GM23338 (cell line): ENCODE measurements at regions not wholly inside any gene's neighbourhood (a gene's known extent, or its start where the extent isn't known, plus 50 kb on each side); places are given as distances from the start of the nearest gene placed in this dataset.

Experiments
- ATAC-seq: fragments of 200-7000 bp; cut with Tn5 transposase; 3 replicates; pipeline ENCODE4 v1.9.1; 2020
- DNase-seq: peaks from one replicate; pipeline ENCODE4 v3.0.0-alpha.2; 2015; ENCODE audit warnings: low spot score
- H2AFZ ChIP-seq: fragments of 200-600 bp; sonication (generic); 2 replicates; pipeline ENCODE4 v1.8.0; 2016; ENCODE audit warnings: antibody characterized with exemption, mild to moderate bottlenecking, moderate library complexity
- H3F3A ChIP-seq: fragments of 200-600 bp; sonication (generic); replicated peaks from 2 replicates; pipeline ENCODE4 v1.8.0; 2017; ENCODE audit warnings: antibody characterized with exemption, mixed run types, low read depth
- H3K27ac ChIP-seq: fragments of 200-600 bp; sonication (generic); 2 replicates; pipeline ENCODE4 v1.6.1; 2016; ENCODE audit warnings: low read depth
- H3K27me3 ChIP-seq: fragments of 200-600 bp; sonication (generic); 2 replicates; pipeline ENCODE4 v1.8.0; 2016; ENCODE audit warnings: mild to moderate bottlenecking, mixed run types, moderate library complexity; ENCODE audit not compliant: insufficient read depth
- H3K36me3 ChIP-seq: fragments of 200-600 bp; sonication (generic); 2 replicates; pipeline ENCODE4 v1.8.0; 2016; ENCODE audit warnings: mild to moderate bottlenecking; ENCODE audit not compliant: insufficient read depth
- H3K4me1 ChIP-seq: fragments of 200-600 bp; sonication (generic); 2 replicates; pipeline ENCODE4 v1.8.0; 2016; ENCODE audit warnings: mild to moderate bottlenecking, moderate library complexity; ENCODE audit not compliant: insufficient read depth
- H3K4me2 ChIP-seq: fragments of 200-600 bp; sonication (generic); 2 replicates; pipeline ENCODE4 v1.7.1; 2017; ENCODE audit warnings: mixed run types
- H3K4me3 ChIP-seq: fragments of 200-600 bp; sonication (generic); 2 replicates; pipeline ENCODE4 v1.6.1; 2016; ENCODE audit warnings: mixed run types
- H3K79me2 ChIP-seq: fragments of 200-600 bp; sonication (generic); replicated peaks from 2 replicates; pipeline ENCODE4 v1.8.0; 2017; ENCODE audit warnings: mild to moderate bottlenecking; ENCODE audit not compliant: insufficient read depth
- H3K9me2 ChIP-seq: fragments of 200-600 bp; sonication (generic); 2 replicates; pipeline ENCODE4 v1.8.0; 2017; ENCODE audit not compliant: insufficient read depth
- H4K20me1 ChIP-seq: fragments of 200-600 bp; sonication (generic); replicated peaks from 2 replicates; pipeline ENCODE4 v1.8.0; 2017; ENCODE audit warnings: mild to moderate bottlenecking; ENCODE audit not compliant: insufficient read depth
- H3K27ac Mint-ChIP-seq: 2 replicates; pipeline ENCODE4 v1.8.0; 2020; ENCODE audit warnings: inconsistent platforms, mild to moderate bottlenecking, moderate library complexity, mixed read lengths
- H3K27me3 Mint-ChIP-seq: 3 replicates; pipeline ENCODE4 v1.8.0; 2022; ENCODE audit warnings: low read depth, mild to moderate bottlenecking, moderate library complexity, mixed read lengths, inconsistent platforms; ENCODE audit not compliant: insufficient read depth, poor library complexity
- H3K36me3 Mint-ChIP-seq: 3 replicates; pipeline ENCODE4 v1.8.0; 2021; ENCODE audit warnings: low read depth, mild to moderate bottlenecking, inconsistent platforms, moderate library complexity, mixed read lengths
- H3K4me1 Mint-ChIP-seq: 3 replicates; pipeline ENCODE4 v1.8.0; 2020; ENCODE audit warnings: mild to moderate bottlenecking, inconsistent platforms, mixed read lengths
- H3K4me3 Mint-ChIP-seq: 3 replicates; pipeline ENCODE4 v1.8.0; 2021; ENCODE audit warnings: moderate library complexity, mild to moderate bottlenecking, inconsistent platforms, mixed read lengths
- H3K9me3 Mint-ChIP-seq: 3 replicates; pipeline ENCODE4 v1.8.0; 2020; ENCODE audit warnings: moderate library complexity, mild to moderate bottlenecking, inconsistent platforms, mixed read lengths
- CREB1 ChIP-seq: fragments of 250-450 bp; sonication (Bioruptor Pico); IDR thresholded peaks from 2 replicates; pipeline ENCODE4 v1.5.0; 2020; ENCODE audit warnings: low read depth, mild to moderate bottlenecking, moderate library complexity
- EZH2 ChIP-seq: fragments of 200-600 bp; sonication (generic); IDR thresholded peaks from one replicate; pipeline ENCODE4 v1.8.0; 2017; ENCODE audit warnings: antibody characterized with exemption, mild to moderate bottlenecking, low read depth; ENCODE audit not compliant: unreplicated experiment
- JUNB ChIP-seq: IDR thresholded peaks from one replicate; pipeline ENCODE4 v1.6.1; 2016; ENCODE audit warnings: antibody characterized with exemption; ENCODE audit not compliant: unreplicated experiment
- NANOG ChIP-seq: IDR thresholded peaks from 2 replicates; pipeline ENCODE4 v1.6.1; 2016; ENCODE audit warnings: antibody characterized with exemption, borderline replicate concordance
- POLR2AphosphoS5 ChIP-seq: IDR thresholded peaks from 2 replicates; pipeline ENCODE4 v1.6.1; 2016; ENCODE audit warnings: antibody characterized with exemption, low read depth
- STAT1 ChIP-seq: IDR thresholded peaks from one replicate; pipeline ENCODE4 v1.6.1; 2016; ENCODE audit warnings: antibody characterized with exemption; ENCODE audit not compliant: unreplicated experiment
- ZNF331 ChIP-seq: fragments of 250-450 bp; sonication (Bioruptor Pico); IDR thresholded peaks from 2 replicates; pipeline ENCODE4 v1.5.0; 2020; ENCODE audit warnings: low read depth, mild to moderate bottlenecking, moderate library complexity
- TF ChIP-seq, protein P1 (sequence below): IDR thresholded peaks from one replicate; pipeline ENCODE4 v1.6.1; 2018; ENCODE audit warnings: antibody characterized with exemption; ENCODE audit not compliant: unreplicated experiment
- TF ChIP-seq, protein P2 (sequence below), 2 experiments: fragments of 200-600 bp in 1 of 2; sonication (generic) in 1 of 2; conservative IDR thresholded peaks; 2 replicates each; pipeline versions ENCODE4 v1.5.1 to v1.6.1; 2016 to 2017; ENCODE audit warnings: antibody characterized with exemption in 2 of 2, low read depth in 2 of 2, mild to moderate bottlenecking in 2 of 2, moderate library complexity in 1 of 2

- Mint-ChIP-seq H3K9me3 (no peaks in the 10 kb centered on the region), H3K4me3 (no peak overlapping the region), H3K27me3 (peaks cover 7% of the 10 kb centered on the region), H3K27ac (no peak overlapping the region), H3K4me1 (peaks cover 10% of the 10 kb centered on the region), H3K36me3 (no peaks in the 10 kb centered on the region)
- Histone ChIP-seq H3K36me3 (no peaks in the 10 kb centered on the region), H3K27me3 (no peaks in the 10 kb centered on the region), H3K4me3 (no peak overlapping the region), H4K20me1 (no peaks in the 10 kb centered on the region), H2AFZ (no peak overlapping the region; the same call in 1 of the 2 replicates), H3K9me2 (no peaks in the 10 kb centered on the region), H3K4me1 (peaks cover 6% of the 10 kb centered on the region; the same call in 1 of the 2 replicates), H3K4me2 (no peak overlapping the region), H3F3A (no peaks in the 10 kb centered on the region), H3K79me2 (no peaks in the 10 kb centered on the region), H3K27ac (no peak overlapping the region)
- ATAC-seq (no peak), DNase-seq (no peak)
- TF ChIP-seq, protein P1, sequence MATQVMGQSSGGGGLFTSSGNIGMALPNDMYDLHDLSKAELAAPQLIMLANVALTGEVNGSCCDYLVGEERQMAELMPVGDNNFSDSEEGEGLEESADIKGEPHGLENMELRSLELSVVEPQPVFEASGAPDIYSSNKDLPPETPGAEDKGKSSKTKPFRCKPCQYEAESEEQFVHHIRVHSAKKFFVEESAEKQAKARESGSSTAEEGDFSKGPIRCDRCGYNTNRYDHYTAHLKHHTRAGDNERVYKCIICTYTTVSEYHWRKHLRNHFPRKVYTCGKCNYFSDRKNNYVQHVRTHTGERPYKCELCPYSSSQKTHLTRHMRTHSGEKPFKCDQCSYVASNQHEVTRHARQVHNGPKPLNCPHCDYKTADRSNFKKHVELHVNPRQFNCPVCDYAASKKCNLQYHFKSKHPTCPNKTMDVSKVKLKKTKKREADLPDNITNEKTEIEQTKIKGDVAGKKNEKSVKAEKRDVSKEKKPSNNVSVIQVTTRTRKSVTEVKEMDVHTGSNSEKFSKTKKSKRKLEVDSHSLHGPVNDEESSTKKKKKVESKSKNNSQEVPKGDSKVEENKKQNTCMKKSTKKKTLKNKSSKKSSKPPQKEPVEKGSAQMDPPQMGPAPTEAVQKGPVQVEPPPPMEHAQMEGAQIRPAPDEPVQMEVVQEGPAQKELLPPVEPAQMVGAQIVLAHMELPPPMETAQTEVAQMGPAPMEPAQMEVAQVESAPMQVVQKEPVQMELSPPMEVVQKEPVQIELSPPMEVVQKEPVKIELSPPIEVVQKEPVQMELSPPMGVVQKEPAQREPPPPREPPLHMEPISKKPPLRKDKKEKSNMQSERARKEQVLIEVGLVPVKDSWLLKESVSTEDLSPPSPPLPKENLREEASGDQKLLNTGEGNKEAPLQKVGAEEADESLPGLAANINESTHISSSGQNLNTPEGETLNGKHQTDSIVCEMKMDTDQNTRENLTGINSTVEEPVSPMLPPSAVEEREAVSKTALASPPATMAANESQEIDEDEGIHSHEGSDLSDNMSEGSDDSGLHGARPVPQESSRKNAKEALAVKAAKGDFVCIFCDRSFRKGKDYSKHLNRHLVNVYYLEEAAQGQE, result no peak
Observed at GRCh38 chr10:74760086-74760979, 66.1 kb upstream of the KAT6B start.

- H3K36me3 Mint-ChIP-seq, result no peaks in the 10 kb centered on the region
- H3K27ac Mint-ChIP-seq, result peak overlapping the region; percentile 76; the same call in 1 of the 2 replicates
- no peak overlapping the region for H3K4me3 Mint-ChIP-seq
- no peaks in the 10 kb centered on the region for H3K79me2 ChIP-seq
- no peaks in the 10 kb centered on the region for H3K9me3 Mint-ChIP-seq
- no peaks in the 10 kb centered on the region for H3F3A ChIP-seq
- H4K20me1 ChIP-seq, result no peaks in the 10 kb centered on the region
- H3K4me1 Mint-ChIP-seq, result peaks cover 10% of the 10 kb centered on the region
- no peaks in the 10 kb centered on the region for H3K27me3 ChIP-seq
- no peak overlapping the region for H3K4me3 ChIP-seq
- no peaks in the 10 kb centered on the region for H3K36me3 ChIP-seq
- H3K9me2 ChIP-seq, result no peaks in the 10 kb centered on the region
- ATAC-seq (peak; percentile 31; the same call in 2 of the 3 replicates), DNase-seq (no peak)
- H2AFZ ChIP-seq, result peak overlapping the region; percentile 81; the same call in 1 of the 2 replicates
- H3K27me3 Mint-ChIP-seq, result peaks cover 10% of the 10 kb centered on the region
- H3K4me2 ChIP-seq, result no peak overlapping the region
- H3K4me1 ChIP-seq, result peaks cover 6% of the 10 kb centered on the region; the same call in 1 of the 2 replicates
- no peak overlapping the region for H3K27ac ChIP-seq
- TF ChIP-seq CREB1 (CRISPR knock-in tag) (no peak), ZNF331 (no peak), STAT1 (no peak), POLR2AphosphoS5 (no peak), NANOG (no peak), EZH2 (no peak), JUNB (no peak)
- TF ChIP-seq, protein P2, sequence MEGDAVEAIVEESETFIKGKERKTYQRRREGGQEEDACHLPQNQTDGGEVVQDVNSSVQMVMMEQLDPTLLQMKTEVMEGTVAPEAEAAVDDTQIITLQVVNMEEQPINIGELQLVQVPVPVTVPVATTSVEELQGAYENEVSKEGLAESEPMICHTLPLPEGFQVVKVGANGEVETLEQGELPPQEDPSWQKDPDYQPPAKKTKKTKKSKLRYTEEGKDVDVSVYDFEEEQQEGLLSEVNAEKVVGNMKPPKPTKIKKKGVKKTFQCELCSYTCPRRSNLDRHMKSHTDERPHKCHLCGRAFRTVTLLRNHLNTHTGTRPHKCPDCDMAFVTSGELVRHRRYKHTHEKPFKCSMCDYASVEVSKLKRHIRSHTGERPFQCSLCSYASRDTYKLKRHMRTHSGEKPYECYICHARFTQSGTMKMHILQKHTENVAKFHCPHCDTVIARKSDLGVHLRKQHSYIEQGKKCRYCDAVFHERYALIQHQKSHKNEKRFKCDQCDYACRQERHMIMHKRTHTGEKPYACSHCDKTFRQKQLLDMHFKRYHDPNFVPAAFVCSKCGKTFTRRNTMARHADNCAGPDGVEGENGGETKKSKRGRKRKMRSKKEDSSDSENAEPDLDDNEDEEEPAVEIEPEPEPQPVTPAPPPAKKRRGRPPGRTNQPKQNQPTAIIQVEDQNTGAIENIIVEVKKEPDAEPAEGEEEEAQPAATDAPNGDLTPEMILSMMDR (conservative IDR thresholded peaks at IDR 0.05; ENCODE audit: low read depth in 2 of 2), result no peak
Observed at GRCh38 chr10:74763934-74764591, 62.3 kb upstream of the KAT6B start.
